ENCODE measurements at regions not wholly inside any gene's neighbourhood (a gene's known extent, or its start where the extent isn't known, plus 50 kb on each side); places are given as distances from the start of the nearest gene placed in this dataset.

- no peak for DNase-seq
- no peak overlapping the region for H3K27ac ChIP-seq
- intact Hi-C loops (cut with DNase I) = no loop called here
- no peaks in the 10 kb centered on the region for H3K4me1 ChIP-seq (ENCODE audit: insufficient read depth)
- H3K4me3 ChIP-seq = no peak overlapping the region
- H3K36me3 ChIP-seq = no peaks in the 10 kb centered on the region
- H3K9me3 ChIP-seq = no peaks in the 10 kb centered on the region
- H3K27me3 ChIP-seq = no peaks in the 10 kb centered on the region
- 79 to 91% (median 87%) methylated on average over 1 of the region's 1 CpG for WGBS, 3 donors
- TF ChIP-seq, protein P1, sequence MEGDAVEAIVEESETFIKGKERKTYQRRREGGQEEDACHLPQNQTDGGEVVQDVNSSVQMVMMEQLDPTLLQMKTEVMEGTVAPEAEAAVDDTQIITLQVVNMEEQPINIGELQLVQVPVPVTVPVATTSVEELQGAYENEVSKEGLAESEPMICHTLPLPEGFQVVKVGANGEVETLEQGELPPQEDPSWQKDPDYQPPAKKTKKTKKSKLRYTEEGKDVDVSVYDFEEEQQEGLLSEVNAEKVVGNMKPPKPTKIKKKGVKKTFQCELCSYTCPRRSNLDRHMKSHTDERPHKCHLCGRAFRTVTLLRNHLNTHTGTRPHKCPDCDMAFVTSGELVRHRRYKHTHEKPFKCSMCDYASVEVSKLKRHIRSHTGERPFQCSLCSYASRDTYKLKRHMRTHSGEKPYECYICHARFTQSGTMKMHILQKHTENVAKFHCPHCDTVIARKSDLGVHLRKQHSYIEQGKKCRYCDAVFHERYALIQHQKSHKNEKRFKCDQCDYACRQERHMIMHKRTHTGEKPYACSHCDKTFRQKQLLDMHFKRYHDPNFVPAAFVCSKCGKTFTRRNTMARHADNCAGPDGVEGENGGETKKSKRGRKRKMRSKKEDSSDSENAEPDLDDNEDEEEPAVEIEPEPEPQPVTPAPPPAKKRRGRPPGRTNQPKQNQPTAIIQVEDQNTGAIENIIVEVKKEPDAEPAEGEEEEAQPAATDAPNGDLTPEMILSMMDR (IDR thresholded peaks at IDR 0.05) = no peak
- no peak for TF ChIP-seq POLR2A (IDR thresholded peaks at IDR 0.05)
- no peak for TF ChIP-seq EP300 (IDR thresholded peaks at IDR 0.05)
These were observed 643.7 kb downstream of the TLE1 start for GRCh38 chr9:81045658-81046057.

DNA sequence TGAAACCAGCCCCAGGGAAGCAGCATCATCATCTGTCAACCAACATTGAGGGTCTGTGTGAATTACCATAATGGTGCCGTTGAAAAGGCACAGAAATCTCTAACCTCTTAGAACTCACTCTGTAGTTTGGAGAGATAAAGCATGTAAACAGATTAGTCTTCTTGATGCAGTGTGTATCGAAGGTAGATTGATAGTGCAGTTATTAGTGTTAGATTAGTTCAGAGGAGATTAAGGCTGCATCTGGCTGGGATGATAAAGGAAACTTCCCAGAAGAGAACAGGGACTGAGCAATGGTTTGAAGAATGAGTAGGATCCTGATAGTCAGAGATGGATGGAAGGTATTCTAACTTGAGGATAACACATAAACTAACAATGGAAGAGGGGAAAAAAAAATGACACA, 651.5 kb downstream of the TLE1 start:
- Histone ChIP-seq H3K4me3 (no peak overlapping the region), H3K36me3 (no peaks in the 10 kb centered on the region), H3K4me1 (ENCODE audit: insufficient read depth) (no peaks in the 10 kb centered on the region), H3K27me3 (no peaks in the 10 kb centered on the region), H3K9me3 (no peaks in the 10 kb centered on the region), H3K27ac (no peak overlapping the region)
- 64 to 80% (median 77%) methylated on average over 2 of the region's 2 CpGs for WGBS, 3 donors
- intact Hi-C loops (cut with DNase I) = no loop called here
- TF ChIP-seq EP300 (IDR thresholded peaks at IDR 0.05) (no peak), POLR2A (IDR thresholded peaks at IDR 0.05) (no peak)
- TF ChIP-seq, protein P1 (IDR thresholded peaks at IDR 0.05) = no peak
- no peak for DNase-seq

DNA sequence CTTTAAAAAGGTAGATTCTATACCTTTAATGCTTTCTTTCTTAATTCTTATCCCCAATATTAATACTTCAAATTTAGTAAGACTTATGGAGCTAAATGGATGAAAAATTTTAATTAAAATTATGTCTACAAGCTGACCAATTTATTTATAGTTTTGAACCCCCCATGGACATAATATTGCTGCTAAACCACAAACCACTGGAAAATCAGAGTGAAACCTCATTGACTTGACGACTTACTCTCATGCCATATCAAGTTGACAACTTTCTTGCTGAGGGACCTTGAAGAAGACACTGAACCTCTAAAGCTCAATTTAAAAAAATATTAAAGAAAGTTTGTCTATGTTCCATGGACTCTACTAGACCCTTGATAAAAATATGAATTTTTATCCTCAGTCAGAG, 653.7 kb downstream of the TLE1 start:
- no peak for DNase-seq
- WGBS, 3 donors = 86 to 89% (median 87%) methylated on average over 1 of the region's 1 CpG
- no peak overlapping the region for H3K4me3 ChIP-seq
- TF ChIP-seq EP300 (IDR thresholded peaks at IDR 0.05) = no peak
- TF ChIP-seq, protein P1 (IDR thresholded peaks at IDR 0.05) = no peak
- no peak for TF ChIP-seq POLR2A (IDR thresholded peaks at IDR 0.05)
- H3K27me3 ChIP-seq = no peaks in the 10 kb centered on the region
- no peaks in the 10 kb centered on the region for H3K4me1 ChIP-seq (ENCODE audit: insufficient read depth)
- H3K27ac ChIP-seq = no peak overlapping the region
- no peaks in the 10 kb centered on the region for H3K9me3 ChIP-seq
- intact Hi-C loops (cut with DNase I) = no loop called here
- no peaks in the 10 kb centered on the region for H3K36me3 ChIP-seq

DNA sequence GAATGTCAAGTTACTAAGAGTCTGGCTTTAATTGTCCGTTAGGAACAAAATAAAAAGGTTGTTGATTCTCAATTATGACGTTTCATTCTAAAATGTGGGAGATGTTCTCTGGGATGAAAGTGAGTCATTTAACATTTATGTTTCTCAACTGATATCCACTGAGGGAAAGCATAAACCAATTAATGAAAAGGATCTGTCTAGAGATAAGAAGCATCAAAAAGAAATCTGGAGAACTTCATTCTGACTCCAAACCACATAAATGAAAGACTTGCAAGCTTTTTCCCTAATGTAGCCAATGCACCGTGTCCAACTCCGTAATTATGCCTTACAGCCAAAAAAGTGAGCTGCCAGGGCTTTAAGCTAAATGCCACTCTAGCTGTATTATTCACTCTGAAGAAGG, 654.2 kb downstream of the TLE1 start:
- no peak overlapping the region for H3K27ac ChIP-seq
- DNase-seq = no peak
- 29 to 35% (median 29%) methylated on average over 4 of the region's 4 CpGs for WGBS, 3 donors

More for the DNA sequence above, 654.2 kb downstream of the TLE1 start:
- Histone ChIP-seq H3K4me3 (no peak overlapping the region), H3K9me3 (no peaks in the 10 kb centered on the region), H3K36me3 (no peaks in the 10 kb centered on the region), H3K4me1 (ENCODE audit: insufficient read depth) (no peaks in the 10 kb centered on the region), H3K27me3 (no peaks in the 10 kb centered on the region)
- TF ChIP-seq EP300 (IDR thresholded peaks at IDR 0.05) (no peak), POLR2A (IDR thresholded peaks at IDR 0.05) (no peak)
- TF ChIP-seq, protein P1 (IDR thresholded peaks at IDR 0.05) = no peak
- intact Hi-C loops (cut with DNase I) = no loop called here
